SU-DHL-6 (cell line): ENCODE measurements at regions not wholly inside any gene's neighbourhood (a gene's known extent, or its start where the extent isn't known, plus 50 kb on each side); places are given as distances from the start of the nearest gene placed in this dataset.

Source experiments
- CTCF ChIP-seq: fragments of 200-600 bp; sonication (generic); IDR thresholded peaks from one replicate; pipeline ENCODE4 v1.5.1; 2017; ENCODE audit warnings: antibody characterized with exemption, mild to moderate bottlenecking, low read length, moderate library complexity; ENCODE audit not compliant: insufficient read depth, poor library complexity, severe bottlenecking
- EZH2phosphoT487 ChIP-seq: fragments of 200-600 bp; sonication (generic), shearing (Covaris generic); conservative IDR thresholded peaks from 2 replicates; pipeline ENCODE4 v1.6.1; 2018; ENCODE audit warnings: mild to moderate bottlenecking, antibody characterized with exemption, low read length, moderate library complexity, mixed read lengths

DNA sequence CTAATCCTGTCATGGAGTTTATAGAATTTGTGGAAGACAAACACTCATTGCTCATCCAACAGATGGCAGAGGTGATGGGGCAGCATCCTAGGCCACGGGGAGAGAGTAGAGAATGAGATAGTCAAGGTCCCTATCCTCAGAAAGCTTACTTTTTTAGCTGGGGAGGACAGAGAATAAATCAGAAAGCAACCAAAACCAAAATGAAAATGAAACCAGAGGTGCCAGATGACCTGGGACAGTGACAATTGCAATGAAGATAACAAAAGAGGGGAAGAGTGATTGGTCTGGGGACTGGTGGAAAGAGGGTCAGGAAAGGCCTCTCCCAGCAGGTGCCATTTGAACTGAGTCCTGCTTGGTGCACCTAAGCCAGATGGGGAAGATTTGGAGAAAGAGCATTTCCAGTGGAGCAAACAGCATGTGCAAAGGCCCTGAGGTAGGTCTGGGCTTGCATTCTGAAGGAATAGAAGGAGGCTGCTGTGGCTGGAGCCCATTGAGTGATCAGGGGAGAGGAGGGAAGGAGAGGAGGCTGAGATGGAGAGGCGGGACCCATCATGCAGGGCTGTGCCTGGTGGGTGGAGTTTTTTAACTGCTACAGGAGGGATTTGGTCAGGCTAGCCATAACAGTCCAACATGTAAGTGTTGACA is 164.1 kb downstream of the RPS24 start:
- TF ChIP-seq CTCF (no peak), EZH2phosphoT487 (no peak)
